SKM-1 (cell line): ENCODE measurements at regions not wholly inside any gene's neighbourhood (a gene's known extent, or its start where the extent isn't known, plus 50 kb on each side); places are given as distances from the start of the nearest gene placed in this dataset.
A peak's percentile ranks its signal among the peaks of the same experiment; 100 is the strongest.

Source experiments
- DNase-seq: peaks from one replicate; lab custom pipeline; 2025; ENCODE audit not compliant: unreplicated experiment; lab: John Stamatoyannopoulos, UW

DNA sequence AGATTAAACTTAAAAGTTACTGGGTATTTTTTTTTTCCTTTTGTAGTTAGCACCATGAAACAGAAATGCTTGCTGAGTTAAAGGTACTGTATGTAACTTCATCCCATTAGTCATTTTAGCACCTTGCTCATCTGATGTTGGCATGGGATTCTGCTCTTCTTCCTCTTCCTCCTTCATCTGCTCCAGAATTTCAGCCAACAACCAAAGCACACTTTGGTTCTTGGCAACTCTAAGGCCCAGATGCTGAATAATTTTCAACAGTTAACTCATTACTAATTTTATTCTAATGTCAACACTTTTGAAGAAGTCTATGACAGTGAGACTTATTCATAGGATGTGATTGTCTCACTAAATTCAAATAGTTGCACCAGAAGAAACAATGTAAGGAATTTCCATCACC is 359.2 kb downstream of the KCTD12 start:
- DNase-seq = no peak

DNA sequence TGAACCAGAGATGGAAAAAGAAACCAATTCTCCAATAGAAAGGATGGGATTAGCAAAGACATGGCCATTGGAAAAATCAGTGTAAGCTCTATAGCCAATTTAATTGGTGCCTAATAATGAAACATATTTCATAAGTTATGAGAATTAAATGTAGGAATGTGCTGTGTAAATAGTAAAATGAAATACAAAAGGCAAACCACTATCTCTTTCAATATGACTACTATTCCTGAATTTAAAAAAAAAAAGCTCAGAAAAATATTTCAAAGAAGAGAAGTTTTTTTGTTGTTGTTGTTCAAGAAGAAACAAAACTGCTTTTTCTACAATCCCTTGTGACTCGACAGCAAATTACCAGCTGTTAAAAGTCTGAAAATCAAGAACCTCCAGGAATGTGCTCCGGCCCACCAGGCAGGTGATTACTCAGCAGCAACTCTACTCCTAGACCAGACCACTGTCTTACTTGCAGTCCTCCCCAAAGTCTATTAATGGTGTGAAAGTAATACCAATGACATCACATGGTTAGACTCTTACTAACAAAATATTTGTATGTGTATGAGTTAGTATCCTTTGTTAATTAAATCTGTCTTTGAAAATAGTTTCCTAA is 362.4 kb downstream of the KCTD12 start:
- no peak for DNase-seq

DNA sequence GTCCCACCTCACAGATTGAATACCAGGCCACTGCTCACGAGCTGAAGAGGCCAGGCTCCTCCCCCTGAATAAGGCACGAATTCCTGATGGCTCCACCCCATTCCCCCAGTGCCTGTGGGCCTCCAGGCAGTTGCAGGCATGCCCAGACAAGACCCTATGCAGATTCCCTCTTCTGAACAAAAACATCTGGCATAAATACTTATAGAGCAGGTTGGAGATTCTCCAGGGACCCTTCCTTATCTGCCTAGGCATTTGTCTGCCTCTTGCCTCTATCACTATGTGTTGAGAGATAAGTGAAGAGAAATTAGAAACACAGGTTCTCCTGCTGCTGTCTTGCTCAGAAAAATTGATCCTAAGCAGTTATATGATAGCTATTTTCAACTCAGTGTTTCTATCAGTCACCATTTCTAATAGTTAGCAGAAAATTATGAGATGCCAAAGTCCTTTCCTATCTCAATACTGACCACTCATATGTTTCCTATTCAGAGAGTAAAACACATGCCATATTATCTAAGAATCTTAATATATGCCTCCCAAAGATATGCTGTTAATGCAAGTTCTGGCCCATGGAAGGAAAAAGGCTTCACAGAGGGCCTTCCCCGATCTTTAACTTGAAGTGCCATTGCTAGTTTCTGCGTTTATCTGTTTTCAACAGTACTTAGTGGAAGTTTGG is 364.0 kb downstream of the KCTD12 start:
- no peak for DNase-seq

DNA sequence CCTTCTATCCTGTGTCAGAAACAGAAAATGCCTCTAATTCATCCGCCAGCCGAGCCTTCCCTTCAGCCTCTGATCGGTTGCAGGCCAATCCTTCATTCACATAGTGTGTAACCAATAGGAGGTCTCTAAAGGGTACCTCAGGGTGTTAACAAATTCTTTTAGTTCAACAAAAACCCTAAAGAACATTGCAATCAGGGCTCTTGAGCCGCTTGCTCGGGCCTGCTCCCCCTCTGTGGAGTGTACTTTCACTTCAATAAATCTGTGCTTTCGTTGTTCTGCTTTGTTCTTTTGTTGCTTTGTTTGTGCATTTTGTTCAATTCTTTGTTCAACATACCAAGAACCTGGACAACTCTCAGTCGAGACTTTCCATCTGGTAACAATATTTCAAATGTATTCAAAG is 366.5 kb downstream of the KCTD12 start:
- DNase-seq = no peak

DNA sequence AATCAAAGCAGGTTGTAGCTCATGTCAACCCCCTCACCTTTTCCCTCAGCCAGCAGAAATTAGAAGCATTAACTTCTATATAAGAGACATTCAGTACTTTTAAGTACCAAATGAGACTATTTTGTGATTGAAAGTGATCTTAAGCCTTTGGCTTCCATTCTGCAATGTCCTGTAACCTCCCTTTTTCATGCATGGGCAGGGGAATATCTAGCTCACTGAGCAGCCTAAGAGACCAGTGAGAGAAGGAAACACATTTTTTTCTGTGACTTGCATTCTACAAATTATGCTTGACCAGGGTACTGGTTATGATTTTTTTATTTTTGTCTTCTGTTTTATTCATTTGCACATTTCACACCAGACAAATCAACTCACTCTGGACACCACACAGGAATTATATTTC is 369.6 kb downstream of the KCTD12 start:
- no peak for DNase-seq

DNA sequence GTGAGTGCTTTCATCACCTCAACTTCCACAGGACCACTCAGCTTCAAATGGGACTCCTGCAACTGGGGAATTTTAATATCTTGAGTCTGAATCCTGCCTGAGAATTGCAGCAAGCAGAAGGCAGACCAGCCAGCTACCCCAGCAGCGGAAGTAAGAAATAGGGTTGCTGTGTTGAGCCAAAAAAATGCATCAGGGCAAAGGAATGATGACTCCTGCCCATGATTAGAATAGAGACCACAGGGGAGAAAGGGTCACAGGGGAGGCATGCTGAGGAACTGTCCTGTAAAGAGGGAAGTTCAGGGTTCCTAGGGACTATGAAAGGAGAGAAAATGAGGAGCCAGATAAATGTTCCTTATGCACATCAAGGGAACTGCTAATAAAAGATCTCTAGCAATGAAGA is 370.2 kb downstream of the KCTD12 start:
- DNase-seq = no peak

DNA sequence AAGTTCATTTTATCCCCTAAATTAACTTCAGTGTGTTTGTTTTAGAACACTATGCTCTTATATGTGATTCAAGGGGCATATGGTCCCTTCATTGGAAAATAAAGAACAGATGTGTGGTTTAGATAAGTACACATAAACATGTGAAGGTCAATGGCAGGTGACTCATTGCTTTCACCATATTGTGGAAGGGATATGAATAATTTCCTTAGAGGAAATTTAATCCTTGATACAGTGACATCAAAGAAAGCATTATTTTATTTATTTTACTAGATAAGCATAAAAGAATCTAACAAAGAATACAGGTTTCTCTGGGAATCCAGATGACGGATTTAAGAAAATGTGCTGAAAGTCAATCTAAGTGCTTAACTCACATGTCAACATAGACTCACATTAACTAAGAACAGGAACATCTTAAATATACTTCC is 373.5 kb downstream of the KCTD12 start:
- DNase-seq = no peak

DNA sequence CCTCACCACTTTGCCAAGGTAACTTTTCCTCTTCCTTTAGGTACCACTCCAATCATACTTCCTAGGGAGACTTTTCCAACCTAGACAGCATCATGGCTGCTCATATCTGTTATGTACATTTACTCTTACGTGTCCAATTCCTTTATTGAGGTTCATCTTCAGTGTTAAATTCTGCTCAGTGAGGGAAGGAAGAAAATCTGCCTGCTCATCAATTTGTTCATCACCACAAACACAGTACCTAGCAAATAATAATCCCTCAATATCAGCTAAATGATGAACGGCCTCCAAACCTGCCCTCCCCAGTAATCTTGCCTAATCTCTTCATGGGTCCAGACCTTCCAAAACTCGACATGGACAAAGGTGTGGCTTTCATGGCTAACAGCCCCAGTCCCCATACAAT is 380.8 kb downstream of the KCTD12 start:
- no peak for DNase-seq

DNA sequence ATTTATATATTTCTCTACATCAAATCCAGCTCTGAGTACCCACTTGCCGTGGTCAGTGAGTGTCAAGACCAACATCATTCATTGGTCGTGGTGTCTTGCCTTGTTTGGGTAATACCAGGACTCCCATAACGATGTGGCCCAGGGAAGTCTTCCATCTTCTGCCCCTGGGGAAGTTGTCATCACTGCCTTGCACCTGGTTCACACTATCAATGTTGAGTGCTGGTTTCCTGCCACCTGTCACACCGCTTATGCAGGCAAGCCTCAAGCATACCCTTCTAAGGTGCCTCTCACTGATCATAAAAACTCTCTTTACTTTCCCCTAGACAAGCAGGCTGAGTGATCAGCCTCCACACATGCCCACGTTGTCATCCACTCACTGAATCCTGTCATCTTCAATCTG is 382.4 kb downstream of the KCTD12 start:
- DNase-seq = no peak

DNA sequence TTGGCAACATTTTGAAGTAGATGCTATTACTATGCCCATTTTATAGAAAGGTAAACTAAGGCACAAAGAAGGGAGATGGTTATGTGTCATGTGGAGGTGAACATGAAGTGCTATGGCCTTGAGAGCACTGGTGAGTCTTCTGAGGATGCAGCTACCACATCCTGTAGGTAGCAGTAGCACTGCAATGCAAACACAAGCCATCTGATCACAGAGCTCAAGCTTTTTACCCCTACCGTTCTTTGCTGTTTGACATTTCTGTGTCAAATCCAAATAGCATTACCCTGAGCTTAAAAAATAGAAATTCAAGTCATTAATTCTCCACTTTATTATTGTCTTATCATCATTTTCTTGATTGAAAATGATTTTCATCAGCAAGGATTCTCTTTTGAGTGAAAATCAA is 382.9 kb downstream of the KCTD12 start:
- DNase-seq = no peak

DNA sequence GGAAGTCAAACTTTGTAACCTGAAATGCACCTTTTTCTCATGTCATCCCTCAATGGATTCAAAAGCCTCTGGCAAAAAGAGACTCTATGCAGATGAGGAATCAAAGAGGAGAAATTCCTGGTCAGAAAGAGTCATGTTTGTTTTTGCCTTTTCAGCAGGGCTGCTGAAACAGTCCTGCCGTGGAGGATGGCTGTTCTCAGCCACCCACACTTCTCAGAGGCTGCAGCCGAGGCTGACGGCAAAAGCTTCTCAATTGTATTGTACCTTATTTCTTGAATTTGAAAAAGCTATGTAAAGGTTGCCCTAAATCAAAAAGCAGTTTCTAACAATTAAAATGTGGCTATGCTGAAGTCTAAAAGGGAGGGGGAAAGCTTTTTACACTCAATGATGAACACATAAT is 385.3 kb downstream of the KCTD12 start:
- no peak for DNase-seq

DNA sequence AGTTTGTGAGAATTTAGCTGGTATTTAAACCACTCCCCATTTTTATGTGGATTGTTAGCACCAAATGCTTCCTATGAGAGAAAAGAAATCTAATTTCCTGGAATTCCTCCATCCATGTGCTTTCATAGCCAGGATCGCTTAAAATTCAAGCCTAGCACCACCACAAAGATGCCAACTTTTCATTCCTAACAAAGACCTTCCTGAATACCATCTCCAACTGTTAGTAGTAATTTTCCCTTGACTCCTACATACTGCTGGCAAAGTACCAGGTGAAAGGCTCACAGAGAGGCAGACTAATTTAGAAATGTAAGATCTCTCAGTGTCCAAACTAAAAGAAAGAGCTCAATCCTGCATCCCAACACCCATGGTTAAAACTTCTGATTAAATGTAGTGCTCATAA is 386.3 kb downstream of the KCTD12 start:
- DNase-seq = no peak

DNA sequence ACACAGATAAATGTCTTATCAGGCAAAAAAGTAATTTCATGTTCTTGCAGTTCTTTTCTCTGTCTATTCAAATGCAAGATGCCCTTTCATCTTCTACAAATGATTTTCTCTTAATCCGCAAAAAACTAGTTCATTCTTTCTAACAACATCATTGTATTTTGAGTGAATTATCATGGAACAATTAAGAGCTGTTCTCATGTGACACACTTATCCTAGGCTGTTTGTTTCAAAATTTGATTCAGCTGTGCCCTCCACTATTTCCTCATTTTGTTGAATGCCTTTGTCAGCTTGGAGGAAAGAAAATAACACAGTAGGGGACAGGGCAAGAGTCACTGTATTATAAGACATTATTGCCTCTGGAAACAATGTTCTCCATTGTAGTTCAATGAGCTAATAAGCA is 396.9 kb downstream of the KCTD12 start:
- no peak for DNase-seq

DNA sequence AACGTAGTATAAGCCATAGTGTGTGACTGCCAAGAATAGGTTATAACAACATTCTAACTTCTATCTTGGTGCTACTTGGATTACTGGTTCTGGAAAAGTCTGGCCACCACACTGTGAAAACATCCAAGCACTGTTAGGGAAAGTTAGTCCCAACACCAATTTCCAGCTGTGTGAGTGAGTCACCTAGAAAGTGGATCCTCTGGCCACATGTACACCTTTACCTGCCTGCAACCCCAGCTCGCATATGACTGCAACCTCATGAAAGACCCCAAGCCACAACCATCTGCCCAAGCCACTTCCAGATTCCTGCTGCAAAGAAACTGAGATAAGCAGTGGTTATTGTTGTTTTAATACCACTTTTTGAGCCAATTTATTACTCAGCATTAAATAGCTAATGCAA is 404.5 kb downstream of the KCTD12 start:
- DNase-seq = no peak

DNA sequence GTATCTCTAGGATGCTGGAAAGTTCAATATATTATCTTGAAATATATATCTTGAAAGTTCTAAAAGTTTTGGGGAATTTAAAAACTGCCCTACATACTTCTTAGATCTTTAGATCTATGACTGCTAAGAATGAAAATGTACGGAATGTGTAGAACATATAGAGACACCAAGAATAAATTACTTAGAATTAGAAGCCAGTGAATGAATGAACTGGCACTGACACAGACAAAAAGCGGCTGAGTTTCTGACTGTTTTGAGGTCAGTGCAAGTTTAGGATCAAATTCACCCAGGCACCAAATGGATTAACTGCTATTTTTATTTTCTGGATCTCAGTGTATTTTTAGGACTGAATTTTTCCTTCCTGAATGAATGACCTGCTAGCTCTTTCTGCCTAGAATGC is 411.2 kb downstream of the KCTD12 start:
- DNase-seq = no peak

DNA sequence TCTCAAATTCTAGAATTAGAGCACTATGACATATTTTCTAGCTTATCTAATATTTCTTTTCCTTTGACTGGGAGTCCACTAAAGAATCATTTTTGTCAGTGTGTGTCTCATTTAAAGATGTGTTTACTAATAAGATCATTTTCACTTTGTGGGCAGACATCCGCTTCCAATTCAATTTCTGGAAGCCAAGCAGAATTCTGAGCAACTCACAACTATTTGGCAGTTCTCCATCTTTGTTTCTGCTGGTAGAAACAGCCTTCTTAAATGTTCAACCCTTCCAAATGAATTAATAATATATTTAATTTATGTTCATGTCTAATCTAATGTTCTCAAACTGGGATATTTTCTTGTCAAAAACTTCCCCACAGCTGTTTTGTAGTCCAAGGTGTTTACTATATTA is 411.8 kb downstream of the KCTD12 start:
- DNase-seq = no peak

DNA sequence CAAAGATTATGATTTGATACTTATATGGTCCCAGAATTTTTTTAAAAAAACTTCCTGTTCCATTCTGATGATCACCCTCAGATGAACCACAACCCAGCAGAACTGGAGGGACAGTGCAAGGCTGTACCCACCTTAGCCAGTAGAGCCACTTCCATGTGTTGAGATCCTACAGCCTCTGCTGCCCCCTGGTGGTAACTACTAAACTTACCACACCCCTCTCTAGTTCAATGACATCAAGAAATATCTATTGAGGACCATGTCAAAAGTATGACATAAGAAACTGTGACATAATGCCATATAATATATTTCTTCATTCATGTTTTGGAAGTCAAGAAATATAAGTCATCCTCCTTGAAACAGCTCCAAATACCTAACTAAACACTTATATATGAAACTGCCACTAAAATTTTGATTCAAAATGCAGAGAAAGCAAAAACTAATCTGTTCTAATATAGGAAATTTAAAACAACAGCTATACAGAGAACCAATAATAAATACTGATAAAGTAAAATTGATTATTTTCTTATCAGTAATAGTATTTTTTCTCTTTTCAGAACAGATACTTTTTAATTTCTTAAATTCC is 412.6 kb downstream of the KCTD12 start:
- DNase-seq = peak; percentile 82

DNA sequence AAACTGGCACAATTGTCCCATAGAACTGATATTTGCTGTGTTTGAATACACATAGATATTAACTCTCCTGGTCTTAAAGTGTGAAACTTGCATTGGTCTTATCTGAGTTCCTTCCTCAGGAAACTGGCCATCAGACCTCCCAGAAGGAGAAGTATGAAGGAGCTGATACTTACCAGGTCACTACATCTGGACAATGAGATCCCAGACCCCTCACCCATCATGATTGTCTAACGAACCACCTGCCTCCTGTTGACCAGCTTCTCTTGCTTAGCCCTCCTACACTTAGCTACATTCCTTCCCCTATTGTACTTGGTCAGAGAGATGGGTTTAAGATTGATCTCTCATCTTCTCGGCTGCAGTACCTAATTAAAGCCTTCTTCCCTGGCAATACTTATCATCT is 413.3 kb downstream of the KCTD12 start:
- DNase-seq = no peak

DNA sequence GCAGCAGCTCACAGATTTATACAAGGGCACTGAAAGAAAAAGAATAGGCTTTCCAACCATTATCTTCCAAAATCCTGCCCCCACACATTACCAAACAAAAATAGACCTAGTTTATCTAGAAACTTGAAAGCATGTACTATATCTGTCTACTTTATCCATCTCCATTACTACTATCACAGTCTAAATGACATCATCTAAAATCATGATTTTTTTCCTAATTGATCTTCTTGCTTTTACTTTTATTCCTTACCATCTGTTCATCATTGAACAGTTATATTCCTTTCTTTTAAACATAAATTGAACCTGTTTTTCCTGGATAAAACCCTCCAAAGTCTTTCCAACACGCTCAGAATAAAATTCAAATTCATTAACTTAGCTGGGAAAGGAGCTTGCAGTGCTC is 414.7 kb downstream of the KCTD12 start:
- no peak for DNase-seq

DNA sequence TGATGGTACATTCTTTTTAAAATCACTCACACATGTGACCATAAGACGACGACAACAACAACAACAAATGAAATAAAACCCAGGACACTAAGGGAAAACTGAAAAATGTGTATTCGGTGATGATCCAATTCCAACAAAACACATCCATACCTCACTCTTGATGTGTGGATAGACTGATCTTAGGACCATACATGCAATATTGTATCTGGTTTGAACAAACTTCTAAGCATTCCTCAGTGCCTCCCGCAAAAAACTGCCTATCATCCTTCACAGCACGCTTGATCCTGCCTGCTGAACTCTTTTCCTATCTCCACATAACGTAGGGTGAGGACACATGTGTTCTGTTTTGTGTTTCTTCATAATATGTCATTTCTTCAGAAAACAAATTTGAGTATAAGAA is 415.2 kb downstream of the KCTD12 start:
- no peak for DNase-seq

DNA sequence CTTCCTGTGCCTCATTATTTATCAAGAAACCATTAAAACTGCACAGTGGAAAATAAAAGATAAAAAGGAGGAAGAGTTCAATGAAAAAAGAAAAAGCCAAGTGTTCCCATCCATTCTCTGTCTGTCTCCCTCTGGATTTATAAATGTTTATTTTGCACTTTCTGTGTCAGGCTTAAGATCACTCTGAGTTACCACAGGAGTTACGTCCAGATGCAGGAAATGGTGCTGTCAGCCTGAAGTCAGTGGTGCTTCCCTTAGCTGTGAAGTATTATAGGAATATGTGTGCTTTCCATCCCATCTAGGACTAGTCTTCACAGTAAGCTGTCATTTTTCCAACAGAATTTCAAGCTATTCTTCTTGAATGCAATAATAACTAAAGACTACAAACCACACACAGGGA is 420.2 kb downstream of the KCTD12 start:
- no peak for DNase-seq

DNA sequence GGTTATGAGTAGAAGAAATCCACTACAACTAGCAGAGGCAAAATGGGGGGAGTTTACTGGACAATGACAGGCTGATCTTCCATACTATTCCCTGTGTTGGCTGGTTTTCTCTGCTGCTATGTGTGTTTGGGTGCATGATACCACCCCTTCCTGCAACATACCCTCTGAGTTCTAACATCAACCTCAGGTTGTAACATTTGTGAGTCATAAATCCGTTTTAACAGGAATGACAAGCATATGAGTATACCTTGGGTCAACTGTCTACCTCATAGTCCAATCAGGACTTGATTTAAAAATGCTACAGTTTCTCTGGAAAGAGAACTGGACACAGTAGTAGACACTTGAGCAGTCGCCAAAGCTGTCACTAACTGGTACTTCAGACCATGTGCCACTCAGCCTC is 422.9 kb downstream of the KCTD12 start:
- no peak for DNase-seq

DNA sequence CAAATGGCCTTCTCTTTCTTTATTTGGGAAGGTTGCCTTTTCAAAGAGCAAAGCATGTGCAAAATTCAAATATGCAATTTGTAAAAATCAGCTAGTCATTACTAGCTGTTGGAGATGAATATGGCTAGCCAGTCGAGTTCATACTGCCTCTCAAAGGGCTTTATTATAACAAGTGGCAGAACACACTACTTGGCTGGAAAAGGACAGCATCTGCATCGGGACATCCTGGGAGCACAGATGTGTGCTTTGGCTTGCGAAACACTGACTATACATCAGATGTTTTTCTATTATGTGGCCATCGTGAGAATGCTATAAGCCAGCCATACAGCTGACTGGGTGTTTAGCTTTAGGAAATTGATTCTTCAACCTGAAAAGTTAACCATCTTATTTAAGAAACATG is 424.2 kb downstream of the KCTD12 start:
- no peak for DNase-seq
